GM23338 (cell line): ENCODE measurements at regions not wholly inside any gene's neighbourhood (a gene's known extent, or its start where the extent isn't known, plus 50 kb on each side); places are given as distances from the start of the nearest gene placed in this dataset.

Source experiments
- ATAC-seq: fragments of 200-7000 bp; cut with Tn5 transposase; 3 replicates; pipeline ENCODE4 v1.9.1; 2020
- DNase-seq: peaks from one replicate; pipeline ENCODE4 v3.0.0-alpha.2; 2015; ENCODE audit warnings: low spot score
- H2AFZ ChIP-seq: fragments of 200-600 bp; sonication (generic); 2 replicates; pipeline ENCODE4 v1.8.0; 2016; ENCODE audit warnings: antibody characterized with exemption, mild to moderate bottlenecking, moderate library complexity
- H3F3A ChIP-seq: fragments of 200-600 bp; sonication (generic); replicated peaks from 2 replicates; pipeline ENCODE4 v1.8.0; 2017; ENCODE audit warnings: antibody characterized with exemption, mixed run types, low read depth
- H3K27ac ChIP-seq: fragments of 200-600 bp; sonication (generic); 2 replicates; pipeline ENCODE4 v1.6.1; 2016; ENCODE audit warnings: low read depth
- H3K27me3 ChIP-seq: fragments of 200-600 bp; sonication (generic); 2 replicates; pipeline ENCODE4 v1.8.0; 2016; ENCODE audit warnings: mild to moderate bottlenecking, mixed run types, moderate library complexity; ENCODE audit not compliant: insufficient read depth
- H3K36me3 ChIP-seq: fragments of 200-600 bp; sonication (generic); 2 replicates; pipeline ENCODE4 v1.8.0; 2016; ENCODE audit warnings: mild to moderate bottlenecking; ENCODE audit not compliant: insufficient read depth
- H3K4me1 ChIP-seq: fragments of 200-600 bp; sonication (generic); 2 replicates; pipeline ENCODE4 v1.8.0; 2016; ENCODE audit warnings: mild to moderate bottlenecking, moderate library complexity; ENCODE audit not compliant: insufficient read depth
- H3K4me2 ChIP-seq: fragments of 200-600 bp; sonication (generic); 2 replicates; pipeline ENCODE4 v1.7.1; 2017; ENCODE audit warnings: mixed run types
- H3K4me3 ChIP-seq: fragments of 200-600 bp; sonication (generic); 2 replicates; pipeline ENCODE4 v1.6.1; 2016; ENCODE audit warnings: mixed run types
- H3K79me2 ChIP-seq: fragments of 200-600 bp; sonication (generic); replicated peaks from 2 replicates; pipeline ENCODE4 v1.8.0; 2017; ENCODE audit warnings: mild to moderate bottlenecking; ENCODE audit not compliant: insufficient read depth
- H3K9me2 ChIP-seq: fragments of 200-600 bp; sonication (generic); 2 replicates; pipeline ENCODE4 v1.8.0; 2017; ENCODE audit not compliant: insufficient read depth
- H4K20me1 ChIP-seq: fragments of 200-600 bp; sonication (generic); replicated peaks from 2 replicates; pipeline ENCODE4 v1.8.0; 2017; ENCODE audit warnings: mild to moderate bottlenecking; ENCODE audit not compliant: insufficient read depth
- H3K27ac Mint-ChIP-seq: 2 replicates; pipeline ENCODE4 v1.8.0; 2020; ENCODE audit warnings: inconsistent platforms, mild to moderate bottlenecking, moderate library complexity, mixed read lengths
- H3K27me3 Mint-ChIP-seq: 3 replicates; pipeline ENCODE4 v1.8.0; 2022; ENCODE audit warnings: low read depth, mild to moderate bottlenecking, moderate library complexity, mixed read lengths, inconsistent platforms; ENCODE audit not compliant: insufficient read depth, poor library complexity
- H3K36me3 Mint-ChIP-seq: 3 replicates; pipeline ENCODE4 v1.8.0; 2021; ENCODE audit warnings: low read depth, mild to moderate bottlenecking, inconsistent platforms, moderate library complexity, mixed read lengths
- H3K4me1 Mint-ChIP-seq: 3 replicates; pipeline ENCODE4 v1.8.0; 2020; ENCODE audit warnings: mild to moderate bottlenecking, inconsistent platforms, mixed read lengths
- H3K4me3 Mint-ChIP-seq: 3 replicates; pipeline ENCODE4 v1.8.0; 2021; ENCODE audit warnings: moderate library complexity, mild to moderate bottlenecking, inconsistent platforms, mixed read lengths
- H3K9me3 Mint-ChIP-seq: 3 replicates; pipeline ENCODE4 v1.8.0; 2020; ENCODE audit warnings: moderate library complexity, mild to moderate bottlenecking, inconsistent platforms, mixed read lengths
- REST ChIP-seq: IDR thresholded peaks from one replicate; pipeline ENCODE4 v1.6.1; 2018; ENCODE audit warnings: antibody characterized with exemption; ENCODE audit not compliant: unreplicated experiment
- STAT1 ChIP-seq: IDR thresholded peaks from one replicate; pipeline ENCODE4 v1.6.1; 2016; ENCODE audit warnings: antibody characterized with exemption; ENCODE audit not compliant: unreplicated experiment
- ZNF331 ChIP-seq: fragments of 250-450 bp; sonication (Bioruptor Pico); IDR thresholded peaks from 2 replicates; pipeline ENCODE4 v1.5.0; 2020; ENCODE audit warnings: low read depth, mild to moderate bottlenecking, moderate library complexity
- TF ChIP-seq, protein P1 (sequence below): fragments of 250-450 bp; sonication (Bioruptor Pico); IDR thresholded peaks from 2 replicates; pipeline ENCODE4 v1.5.0; 2020; ENCODE audit warnings: mild to moderate bottlenecking, moderate library complexity
- TF ChIP-seq, protein P2 (sequence below), 2 experiments: fragments of 200-600 bp in 1 of 2; sonication (generic) in 1 of 2; conservative IDR thresholded peaks; 2 replicates each; pipeline versions ENCODE4 v1.5.1 to v1.6.1; 2016 to 2017; ENCODE audit warnings: antibody characterized with exemption in 2 of 2, low read depth in 2 of 2, mild to moderate bottlenecking in 2 of 2, moderate library complexity in 1 of 2

GRCh38 chr10:10418387-10418786, 599.3 kb upstream of the CELF2 start (continued):
- TF ChIP-seq, protein P1, sequence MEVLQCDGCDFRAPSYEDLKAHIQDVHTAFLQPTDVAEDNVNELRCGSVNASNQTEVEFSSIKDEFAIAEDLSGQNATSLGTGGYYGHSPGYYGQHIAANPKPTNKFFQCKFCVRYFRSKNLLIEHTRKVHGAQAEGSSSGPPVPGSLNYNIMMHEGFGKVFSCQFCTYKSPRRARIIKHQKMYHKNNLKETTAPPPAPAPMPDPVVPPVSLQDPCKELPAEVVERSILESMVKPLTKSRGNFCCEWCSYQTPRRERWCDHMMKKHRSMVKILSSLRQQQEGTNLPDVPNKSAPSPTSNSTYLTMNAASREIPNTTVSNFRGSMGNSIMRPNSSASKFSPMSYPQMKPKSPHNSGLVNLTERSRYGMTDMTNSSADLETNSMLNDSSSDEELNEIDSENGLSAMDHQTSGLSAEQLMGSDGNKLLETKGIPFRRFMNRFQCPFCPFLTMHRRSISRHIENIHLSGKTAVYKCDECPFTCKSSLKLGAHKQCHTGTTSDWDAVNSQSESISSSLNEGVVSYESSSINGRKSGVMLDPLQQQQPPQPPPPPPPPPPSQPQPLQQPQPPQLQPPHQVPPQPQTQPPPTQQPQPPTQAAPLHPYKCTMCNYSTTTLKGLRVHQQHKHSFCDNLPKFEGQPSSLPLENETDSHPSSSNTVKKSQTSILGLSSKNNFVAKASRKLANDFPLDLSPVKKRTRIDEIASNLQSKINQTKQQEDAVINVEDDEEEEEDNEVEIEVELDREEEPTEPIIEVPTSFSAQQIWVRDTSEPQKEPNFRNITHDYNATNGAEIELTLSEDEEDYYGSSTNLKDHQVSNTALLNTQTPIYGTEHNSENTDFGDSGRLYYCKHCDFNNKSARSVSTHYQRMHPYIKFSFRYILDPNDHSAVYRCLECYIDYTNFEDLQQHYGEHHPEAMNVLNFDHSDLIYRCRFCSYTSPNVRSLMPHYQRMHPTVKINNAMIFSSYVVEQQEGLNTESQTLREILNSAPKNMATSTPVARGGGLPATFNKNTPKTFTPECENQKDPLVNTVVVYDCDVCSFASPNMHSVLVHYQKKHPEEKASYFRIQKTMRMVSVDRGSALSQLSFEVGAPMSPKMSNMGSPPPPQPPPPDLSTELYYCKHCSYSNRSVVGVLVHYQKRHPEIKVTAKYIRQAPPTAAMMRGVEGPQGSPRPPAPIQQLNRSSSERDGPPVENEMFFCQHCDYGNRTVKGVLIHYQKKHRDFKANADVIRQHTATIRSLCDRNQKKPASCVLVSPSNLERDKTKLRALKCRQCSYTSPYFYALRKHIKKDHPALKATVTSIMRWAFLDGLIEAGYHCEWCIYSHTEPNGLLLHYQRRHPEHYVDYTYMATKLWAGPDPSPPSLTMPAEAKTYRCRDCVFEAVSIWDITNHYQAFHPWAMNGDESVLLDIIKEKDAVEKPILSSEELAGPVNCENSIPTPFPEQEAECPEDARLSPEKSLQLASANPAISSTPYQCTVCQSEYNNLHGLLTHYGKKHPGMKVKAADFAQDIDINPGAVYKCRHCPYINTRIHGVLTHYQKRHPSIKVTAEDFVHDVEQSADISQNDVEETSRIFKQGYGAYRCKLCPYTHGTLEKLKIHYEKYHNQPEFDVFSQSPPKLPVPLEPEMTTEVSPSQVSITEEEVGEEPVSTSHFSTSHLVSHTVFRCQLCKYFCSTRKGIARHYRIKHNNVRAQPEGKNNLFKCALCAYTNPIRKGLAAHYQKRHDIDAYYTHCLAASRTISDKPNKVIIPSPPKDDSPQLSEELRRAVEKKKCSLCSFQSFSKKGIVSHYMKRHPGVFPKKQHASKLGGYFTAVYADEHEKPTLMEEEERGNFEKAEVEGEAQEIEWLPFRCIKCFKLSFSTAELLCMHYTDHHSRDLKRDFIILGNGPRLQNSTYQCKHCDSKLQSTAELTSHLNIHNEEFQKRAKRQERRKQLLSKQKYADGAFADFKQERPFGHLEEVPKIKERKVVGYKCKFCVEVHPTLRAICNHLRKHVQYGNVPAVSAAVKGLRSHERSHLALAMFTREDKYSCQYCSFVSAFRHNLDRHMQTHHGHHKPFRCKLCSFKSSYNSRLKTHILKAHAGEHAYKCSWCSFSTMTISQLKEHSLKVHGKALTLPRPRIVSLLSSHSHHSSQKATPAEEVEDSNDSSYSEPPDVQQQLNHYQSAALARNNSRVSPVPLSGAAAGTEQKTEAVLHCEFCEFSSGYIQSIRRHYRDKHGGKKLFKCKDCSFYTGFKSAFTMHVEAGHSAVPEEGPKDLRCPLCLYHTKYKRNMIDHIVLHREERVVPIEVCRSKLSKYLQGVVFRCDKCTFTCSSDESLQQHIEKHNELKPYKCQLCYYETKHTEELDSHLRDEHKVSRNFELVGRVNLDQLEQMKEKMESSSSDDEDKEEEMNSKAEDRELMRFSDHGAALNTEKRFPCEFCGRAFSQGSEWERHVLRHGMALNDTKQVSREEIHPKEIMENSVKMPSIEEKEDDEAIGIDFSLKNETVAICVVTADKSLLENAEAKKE (CRISPR knock-in tag) = no peak

DNA sequence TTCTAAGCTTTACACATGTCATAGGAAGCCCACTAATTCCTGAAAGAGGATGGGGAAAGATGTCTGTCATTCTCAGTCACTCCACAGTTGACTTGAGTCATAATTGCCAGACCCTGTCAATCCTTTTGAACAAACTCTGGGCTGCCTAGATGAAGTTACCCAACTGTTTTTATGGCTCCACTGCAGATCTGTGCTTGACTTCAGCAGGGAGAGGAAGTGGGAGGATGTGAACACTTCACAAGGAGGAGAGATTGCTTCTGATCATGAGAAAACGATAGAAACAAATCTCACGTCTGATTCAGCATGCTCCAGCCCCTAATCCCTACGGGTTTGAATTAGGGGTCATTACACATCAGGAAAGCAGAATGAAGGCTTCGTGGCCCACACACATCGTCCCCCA, 596.6 kb upstream of the CELF2 start:
- no peak overlapping the region for H3K27ac ChIP-seq
- no peaks in the 10 kb centered on the region for H3K79me2 ChIP-seq
- H4K20me1 ChIP-seq = no peaks in the 10 kb centered on the region
- no peaks in the 10 kb centered on the region for H3K36me3 ChIP-seq
- Mint-ChIP-seq H3K4me3 (no peak overlapping the region), H3K27ac (no peak overlapping the region), H3K36me3 (no peaks in the 10 kb centered on the region), H3K4me1 (peaks cover 12% of the 10 kb centered on the region), H3K9me3 (no peaks in the 10 kb centered on the region), H3K27me3 (no peaks in the 10 kb centered on the region)
- no peaks in the 10 kb centered on the region for H3F3A ChIP-seq
- peaks cover 13% of the 10 kb centered on the region for H3K4me1 ChIP-seq
- H3K27me3 ChIP-seq = no peaks in the 10 kb centered on the region
- peaks cover 18% of the 10 kb centered on the region; the same call in 1 of the 2 replicates for H3K9me2 ChIP-seq
- no peak overlapping the region for H3K4me2 ChIP-seq
- no peak overlapping the region for H3K4me3 ChIP-seq
- DNase-seq = no peak
- H2AFZ ChIP-seq = no peak overlapping the region; the same call in 1 of the 2 replicates
- ATAC-seq = no peak
- TF ChIP-seq, protein P2, sequence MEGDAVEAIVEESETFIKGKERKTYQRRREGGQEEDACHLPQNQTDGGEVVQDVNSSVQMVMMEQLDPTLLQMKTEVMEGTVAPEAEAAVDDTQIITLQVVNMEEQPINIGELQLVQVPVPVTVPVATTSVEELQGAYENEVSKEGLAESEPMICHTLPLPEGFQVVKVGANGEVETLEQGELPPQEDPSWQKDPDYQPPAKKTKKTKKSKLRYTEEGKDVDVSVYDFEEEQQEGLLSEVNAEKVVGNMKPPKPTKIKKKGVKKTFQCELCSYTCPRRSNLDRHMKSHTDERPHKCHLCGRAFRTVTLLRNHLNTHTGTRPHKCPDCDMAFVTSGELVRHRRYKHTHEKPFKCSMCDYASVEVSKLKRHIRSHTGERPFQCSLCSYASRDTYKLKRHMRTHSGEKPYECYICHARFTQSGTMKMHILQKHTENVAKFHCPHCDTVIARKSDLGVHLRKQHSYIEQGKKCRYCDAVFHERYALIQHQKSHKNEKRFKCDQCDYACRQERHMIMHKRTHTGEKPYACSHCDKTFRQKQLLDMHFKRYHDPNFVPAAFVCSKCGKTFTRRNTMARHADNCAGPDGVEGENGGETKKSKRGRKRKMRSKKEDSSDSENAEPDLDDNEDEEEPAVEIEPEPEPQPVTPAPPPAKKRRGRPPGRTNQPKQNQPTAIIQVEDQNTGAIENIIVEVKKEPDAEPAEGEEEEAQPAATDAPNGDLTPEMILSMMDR (conservative IDR thresholded peaks at IDR 0.05; ENCODE audit: low read depth in 2 of 2) = no peak
- no peak for TF ChIP-seq STAT1
- TF ChIP-seq ZNF331 = no peak
- no peak for TF ChIP-seq REST
